CD4-positive, alpha-beta T cell treated with Interleukin-15 for 1 hour (primary cell): ENCODE measurements at regions not wholly inside any gene's neighbourhood (a gene's known extent, or its start where the extent isn't known, plus 50 kb on each side); places are given as distances from the start of the nearest gene placed in this dataset.
"Not testable (repeated sequence)": the region's sequence is repeated elsewhere in the genome, so short reads cannot be mapped to it uniquely, and the experiment has no call there.

Experiments used
- DNase-seq: peaks from one replicate; pipeline ENCODE4 v3.0.0-alpha.2; 2020

- not testable (repeated sequence) for DNase-seq
Measured at GRCh38 chr4:79659308-79659870, 251.4 kb upstream of the GK2 start.

- DNase-seq: no peak
Measured at GRCh38 chr4:79657379-79657778, 249.4 kb upstream of the GK2 start.

GRCh38 chr4:79653871-79654270, 245.8 kb upstream of the GK2 start:
- DNase-seq: no peak

GRCh38 chr4:79652738-79653137, 244.7 kb upstream of the GK2 start:
- DNase-seq: no peak

- no peak for DNase-seq
Measured at GRCh38 chr4:79652232-79652631, 244.2 kb upstream of the GK2 start.

- DNase-seq: no peak
Measured at GRCh38 chr4:79651456-79651855, 243.4 kb upstream of the GK2 start.

GRCh38 chr4:79650794-79651431, 242.9 kb upstream of the GK2 start:
- no peak for DNase-seq

GRCh38 chr4:79650217-79650616, 242.2 kb upstream of the GK2 start:
- no peak for DNase-seq

GRCh38 chr4:79645942-79646341, 237.9 kb upstream of the GK2 start:
- no peak for DNase-seq

- DNase-seq: no peak
Measured at GRCh38 chr4:79638735-79639134, 230.7 kb upstream of the GK2 start.

- DNase-seq: no peak
Measured at GRCh38 chr4:79636991-79637390, 229.0 kb upstream of the GK2 start.

- DNase-seq: no peak
Measured at GRCh38 chr4:79634111-79634510, 226.1 kb upstream of the GK2 start.

- DNase-seq: no peak
Measured at GRCh38 chr4:79632114-79632513, 224.1 kb upstream of the GK2 start.

- no peak for DNase-seq
Measured at GRCh38 chr4:79626611-79627010, 218.6 kb upstream of the GK2 start.

- no peak for DNase-seq
Measured at GRCh38 chr4:79626101-79626500, 218.1 kb upstream of the GK2 start.

GRCh38 chr4:79625361-79625760, 217.3 kb upstream of the GK2 start:
- no peak for DNase-seq

- DNase-seq: no peak
Measured at GRCh38 chr4:79623021-79623870, 215.2 kb upstream of the GK2 start.

- DNase-seq: no peak
Measured at GRCh38 chr4:79621061-79621460, 213.0 kb upstream of the GK2 start.

GRCh38 chr4:79620617-79621016, 212.6 kb upstream of the GK2 start:
- no peak for DNase-seq

- DNase-seq: no peak
Measured at GRCh38 chr4:79613269-79613935, 205.4 kb upstream of the GK2 start.

- DNase-seq: no peak
Measured at GRCh38 chr4:79611026-79611425, 203.0 kb upstream of the GK2 start.

- DNase-seq: no peak
Measured at GRCh38 chr4:79609817-79610216, 201.8 kb upstream of the GK2 start.

GRCh38 chr4:79607979-79608378, 200.0 kb upstream of the GK2 start:
- no peak for DNase-seq

- no peak for DNase-seq
Measured at GRCh38 chr4:79604152-79604551, 196.1 kb upstream of the GK2 start.
